HepG2 (cell line): ENCODE measurements at regions not wholly inside any gene's neighbourhood (a gene's known extent, or its start where the extent isn't known, plus 50 kb on each side); places are given as distances from the start of the nearest gene placed in this dataset.

Source experiments
- ATAC-seq: fragments of 200-7000 bp; cut with Tn5 transposase; 3 replicates; pipeline ENCODE4 v1.9.1; 2020; ENCODE audit warnings: mild to moderate bottlenecking, moderate library complexity
- BruUV-seq: library from RNA; stranded (reverse); fragments of 400-500 nt; replicated peaks from 2 replicates; lab custom pipeline; 2021; lab: Mats Ljungman, UMichigan
- CTCF ChIA-PET: fragments of 300-600 bp; formaldehyde crosslinking; extraction: SDS; loops from one replicate; lab custom pipeline; 2021; ENCODE audit warnings: low total read pairs, inconsistent platforms, low intra/inter-chr PET ratio; lab: Yijun Ruan, JAX
- POLR2A ChIA-PET: fragments of 350-600 bp; sonication (Branson Sonifier 250); formaldehyde crosslinking; loops from one replicate; lab custom pipeline; 2020; ENCODE audit warnings: antibody characterized with exemption, inconsistent platforms; lab: Yijun Ruan, JAX
- DNase-seq: peaks from one replicate; pipeline ENCODE4 v3.0.0-alpha.2; 2015; ENCODE audit warnings: low spot score
- FAIRE-seq: peaks from 3 replicates; lab custom pipeline; 2011; peaks lifted over from hg19 to GRCh38; lab: Jason Lieb, UNC
- H2AFZ ChIP-seq: one replicate; pipeline ENCODE4 v1.6.1; 2011; ENCODE audit warnings: low read length, inconsistent platforms
- H3K27ac ChIP-seq: fragments of 300-600 bp; 3 replicates; pipeline ENCODE4 v1.8.0; 2011; ENCODE audit warnings: mixed run types, mild to moderate bottlenecking, mixed read lengths, low read length, inconsistent platforms; ENCODE audit not compliant: insufficient read depth; ENCODE audit errors: extremely low read length
- H3K27me3 ChIP-seq, 2 experiments: fragments of 200-600 bp in 1 of 2; 2 replicates in 1 of 2; 3 replicates in 1 of 2; pipeline versions ENCODE4 v1.6.0 to v1.8.0; 2011; ENCODE audit warnings: low read length in 2 of 2, mild to moderate bottlenecking in 2 of 2, moderate library complexity in 2 of 2, inconsistent platforms in 1 of 2; ENCODE audit not compliant: insufficient read depth in 2 of 2, control insufficient read depth in 1 of 2
- H3K36me3 ChIP-seq, 2 experiments: fragments of 200-600 bp in 1 of 2; replicated peaks in 1 of 2; 2 replicates in 1 of 2; 3 replicates in 1 of 2; pipeline versions ENCODE4 v1.5.1 to v1.8.0; 2011; ENCODE audit warnings: low read length in 2 of 2, inconsistent platforms in 1 of 2; ENCODE audit not compliant: insufficient read depth in 2 of 2, control insufficient read depth in 1 of 2
- H3K4me1 ChIP-seq: 2 replicates; pipeline ENCODE4 v1.5.1; 2012; ENCODE audit warnings: low read length, inconsistent platforms; ENCODE audit not compliant: insufficient read depth
- H3K4me2 ChIP-seq: 2 replicates; pipeline ENCODE4 v1.6.0; 2011; ENCODE audit warnings: low read depth, low read length, inconsistent platforms
- H3K4me3 ChIP-seq, 3 experiments: fragments of 200-600 bp in 1 of 3; sonication (generic), shearing (Covaris generic) in 1 of 3; replicated peaks in 1 of 3; 2 replicates each; pipeline ENCODE4 v1.5.1; 2011 to 2016; ENCODE audit warnings: low read length in 3 of 3, inconsistent platforms in 2 of 3, low read depth in 2 of 3, mild to moderate bottlenecking in 2 of 3, control low read depth in 1 of 3, mixed read lengths in 1 of 3; ENCODE audit not compliant: insufficient read depth in 1 of 3
- H3K79me2 ChIP-seq: one replicate; pipeline ENCODE4 v1.6.1; 2011; ENCODE audit warnings: low read length, inconsistent platforms; ENCODE audit not compliant: insufficient read depth
- H3K9ac ChIP-seq: 2 replicates; pipeline ENCODE4 v1.6.0; 2011; ENCODE audit warnings: mild to moderate bottlenecking, low read depth, low read length, inconsistent platforms; ENCODE audit not compliant: insufficient read depth
- H3K9me3 ChIP-seq: 2 replicates; pipeline ENCODE4 v1.5.1; 2012; ENCODE audit warnings: mild to moderate bottlenecking, low read length
- H4K20me1 ChIP-seq: 2 replicates; pipeline ENCODE4 v1.6.0; 2011; ENCODE audit warnings: inconsistent platforms, mild to moderate bottlenecking, low read length, moderate library complexity; ENCODE audit not compliant: insufficient read depth
- HNF4G ChIP-seq, 2 experiments: sonication (generic) in 1 of 2; formaldehyde crosslinking in 1 of 2; IDR thresholded peaks; 2 replicates each; pipeline versions ENCODE4 v1.4.0 to v1.6.1; 2011 to 2020; ENCODE audit warnings: borderline replicate concordance in 2 of 2, low read depth in 2 of 2, mild to moderate bottlenecking in 2 of 2, low read length in 1 of 2, missing genetic modification reagents in 1 of 2, moderate library complexity in 1 of 2
- MNT ChIP-seq: fragments of 450-650 bp; IDR thresholded peaks from 2 replicates; pipeline ENCODE4 v1.6.1; 2016
- NCOA2 ChIP-seq: sonication (generic); formaldehyde crosslinking; IDR thresholded peaks from 2 replicates; pipeline ENCODE4 v1.8.0; 2022; ENCODE audit warnings: inconsistent platforms
- NFIB ChIP-seq: sonication (generic); formaldehyde crosslinking; IDR thresholded peaks from 2 replicates; pipeline ENCODE4 v1.9.0; 2021; ENCODE audit warnings: missing genetic modification reagents, mild to moderate bottlenecking, borderline replicate concordance
- NFIC ChIP-seq: IDR thresholded peaks from 2 replicates; pipeline ENCODE4 v1.6.1; 2012; ENCODE audit warnings: mild to moderate bottlenecking, low read length, inconsistent platforms
- PRDM4 ChIP-seq: sonication (generic); formaldehyde crosslinking; IDR thresholded peaks from 2 replicates; pipeline ENCODE4 v1.9.0; 2021; ENCODE audit warnings: missing genetic modification reagents, borderline replicate concordance
- REST ChIP-seq, 2 experiments: IDR thresholded peaks; 2 replicates each; pipeline ENCODE4 v1.6.1; 2011 to 2012; ENCODE audit warnings: low read length in 2 of 2, borderline replicate concordance in 1 of 2, low read depth in 1 of 2, mild to moderate bottlenecking in 1 of 2, moderate library complexity in 1 of 2
- RFX3 ChIP-seq: IDR thresholded peaks from 2 replicates; pipeline ENCODE4 v1.6.1; 2016; ENCODE audit warnings: missing biosample characterization, missing genetic modification reagents
- SPEN ChIP-seq: sonication (generic); formaldehyde crosslinking; IDR thresholded peaks from 2 replicates; pipeline ENCODE4 v1.5.1; 2020; ENCODE audit warnings: low read depth, mild to moderate bottlenecking, missing genetic modification reagents
- THAP11 ChIP-seq: IDR thresholded peaks from 2 replicates; pipeline ENCODE4 v1.6.1; 2016; ENCODE audit warnings: missing biosample characterization, missing genetic modification reagents
- ZNF143 ChIP-seq: sonication (generic); formaldehyde crosslinking; IDR thresholded peaks from 2 replicates; pipeline ENCODE4 v1.4.0; 2020; ENCODE audit warnings: missing genetic modification reagents
- ZNF691 ChIP-seq: sonication (generic); formaldehyde crosslinking; IDR thresholded peaks from 2 replicates; pipeline ENCODE4 v1.4.0; 2020; ENCODE audit warnings: missing genetic modification reagents, low read depth, mild to moderate bottlenecking, borderline replicate concordance
- ZNF746 ChIP-seq: sonication (generic); formaldehyde crosslinking; IDR thresholded peaks from 2 replicates; pipeline ENCODE4 v1.8.0; 2022; ENCODE audit warnings: mild to moderate bottlenecking, missing genetic modification reagents
- WGBS: methylation state at CpG from one replicate; pipeline ENCODE4 v1.1.6; 2017; ENCODE audit warnings: low lambda C conversion rate; 5-methylcytosine and 5-hydroxymethylcytosine counted together
- in situ Hi-C: cut with HindIII; loops from 2 replicates; pipeline ENCODE4 v1.10.0; 2017; ENCODE audit warnings: low pct_unique_long_range_greater_than_20kb; ENCODE audit not compliant: extremely low pct_ligation_motif_present
- intact Hi-C: fragments of 100-400 bp; cut with micrococcal nuclease; formaldehyde crosslinking; loops from one replicate; pipeline ENCODE4 v1.10.0; 2022; ENCODE audit not compliant: unreplicated experiment

- TF ChIP-seq NCOA2 (CRISPR knock-in tag) (no peak), ZNF691 (no peak), SPEN (CRISPR knock-in tag) (no peak), ZNF143 (CRISPR knock-in tag) (no peak)
Measured at GRCh38 chr3:191761906-191762305, 300.9 kb downstream of the PYDC2 start (continued).

GRCh38 chr3:191762323-191762960, 301.5 kb downstream of the PYDC2 start:
- DNase-seq (peak; percentile 95), ATAC-seq (peak; percentile 100), FAIRE-seq (peak; percentile 80)
- Histone ChIP-seq H3K9me3 (no peaks in the 10 kb centered on the region; the same call in 1 of the 2 replicates), H3K4me1 (peaks cover 17% of the 10 kb centered on the region), H3K27ac (peak overlapping the region; percentile 86), H4K20me1 (no peaks in the 10 kb centered on the region), H3K9ac (peak overlapping the region; percentile 47; the same call in 1 of the 2 replicates), H3K79me2 (no peaks in the 10 kb centered on the region), H3K4me2 (peak overlapping the region; percentile 28; the same call in 1 of the 2 replicates), H2AFZ (no peak overlapping the region), H3K36me3 (no peaks in the 10 kb centered on the region), H3K4me3 (no peak overlapping the region; a peak in 1 of 6 replicates), H3K27me3 (no peaks in the 10 kb centered on the region)
- WGBS = 27% methylated on average over 5 of the region's 5 CpGs
- BruUV-seq = no TSS peak
- intact Hi-C loops (loop anchor here (1.0 kb wide), 1 partner anchor 20 kb away; no protein-coding TSS in a partner anchor), in situ Hi-C loops (no loop called here)
- CTCF ChIA-PET = no interaction called here
- POLR2A ChIA-PET = no interaction called here
- peak; percentile 21; the same call in 1 of the 2 replicates for TF ChIP-seq THAP11
- no peak for TF ChIP-seq RFX3
- no peak for TF ChIP-seq PRDM4 (CRISPR knock-in tag)
- TF ChIP-seq NFIB = no peak
- peak; percentile 72; the same call in 1 of the 2 replicates for TF ChIP-seq NFIC
- TF ChIP-seq REST (IDR thresholded peaks at IDR 0.05; ENCODE audit: borderline replicate concordance in 1 of 2, low read depth in 1 of 2, low read length in 2 of 2) = no peak
- TF ChIP-seq HNF4G (IDR thresholded peaks at IDR 0.05; ENCODE audit: borderline replicate concordance, low read depth, low read length) = 0 out of 2 replicates have a peak, but pooled peaks have one; percentile 23
- TF ChIP-seq HNF4G (CRISPR knock-in tag; IDR thresholded peaks at IDR 0.05; ENCODE audit: borderline replicate concordance, low read depth) = no peak; the same call in 1 of the 2 replicates
- no peak for TF ChIP-seq ZNF746 (CRISPR knock-in tag)
- no peak for TF ChIP-seq MNT
